H54 (cell line): ENCODE measurements at regions not wholly inside any gene's neighbourhood (a gene's known extent, or its start where the extent isn't known, plus 50 kb on each side); places are given as distances from the start of the nearest gene placed in this dataset.
"Not testable (repeated sequence)": the region's sequence is repeated elsewhere in the genome, so short reads cannot be mapped to it uniquely, and the experiment has no call there.

Source experiments
- DNase-seq: peaks from one replicate; pipeline ENCODE4 v3.0.0; 2011; ENCODE audit warnings: low spot score, mixed read lengths; ENCODE audit not compliant: insufficient read length
- FAIRE-seq: peaks from 3 replicates; lab custom pipeline; 2011; peaks lifted over from hg19 to GRCh38; lab: Jason Lieb, UNC
- POLR2A ChIP-seq: IDR thresholded peaks from 2 replicates; pipeline ENCODE4 v1.6.1; 2011; ENCODE audit warnings: low read depth, mild to moderate bottlenecking, low read length

- TF ChIP-seq POLR2A = no peak
- DNase-seq (no peak), FAIRE-seq (no peak)
These were observed 1985.9 kb downstream of the EFNA5 start for GRCh38 chr5:105684799-105685198.

- no peak for DNase-seq
- no peak for TF ChIP-seq POLR2A
- FAIRE-seq = no peak
These were observed 1989.8 kb downstream of the EFNA5 start for GRCh38 chr5:105680858-105681475.

GRCh38 chr5:105677291-105677690 lies 1993.4 kb downstream of the EFNA5 start:
- no peak for TF ChIP-seq POLR2A
- peak; percentile 27 for FAIRE-seq

GRCh38 chr5:105670596-105670995 lies 2000.1 kb downstream of the EFNA5 start:
- no peak for TF ChIP-seq POLR2A
- FAIRE-seq (no peak), DNase-seq (no peak)

More at GRCh38 chr5:105677291-105677690, 1993.4 kb downstream of the EFNA5 start:
- DNase-seq = no peak

- no peak for FAIRE-seq
- no peak for DNase-seq
- TF ChIP-seq POLR2A = no peak
These were observed 2007.1 kb downstream of the EFNA5 start for GRCh38 chr5:105663671-105664070.

GRCh38 chr5:105659396-105659795 lies 2011.3 kb downstream of the EFNA5 start:
- no peak for TF ChIP-seq POLR2A
- FAIRE-seq = no peak

GRCh38 chr5:105640328-105640727 lies 2030.4 kb downstream of the EFNA5 start:
- TF ChIP-seq POLR2A = no peak
- no peak for DNase-seq
- FAIRE-seq = no peak

More at GRCh38 chr5:105659396-105659795, 2011.3 kb downstream of the EFNA5 start:
- no peak for DNase-seq

GRCh38 chr5:105639511-105639910 lies 2031.2 kb downstream of the EFNA5 start:
- FAIRE-seq (no peak), DNase-seq (no peak)
- no peak for TF ChIP-seq POLR2A

- DNase-seq = no peak
- FAIRE-seq = no peak
- TF ChIP-seq POLR2A = no peak
These were observed 2031.7 kb downstream of the EFNA5 start for GRCh38 chr5:105639068-105639467.

GRCh38 chr5:105638437-105638836 lies 2032.3 kb downstream of the EFNA5 start:
- no peak for TF ChIP-seq POLR2A
- DNase-seq = no peak
- FAIRE-seq = no peak

GRCh38 chr5:105632043-105632442 lies 2038.7 kb downstream of the EFNA5 start:
- FAIRE-seq (no peak), DNase-seq (no peak)
- TF ChIP-seq POLR2A = no peak

GRCh38 chr5:105630803-105631202 lies 2039.9 kb downstream of the EFNA5 start:
- DNase-seq (no peak), FAIRE-seq (no peak)
- TF ChIP-seq POLR2A = no peak

- TF ChIP-seq POLR2A = no peak
- DNase-seq = no peak
- no peak for FAIRE-seq
These were observed 2051.0 kb downstream of the EFNA5 start for GRCh38 chr5:105619725-105620124.

GRCh38 chr5:105617436-105618215 lies 2053.1 kb downstream of the EFNA5 start:
- no peak for DNase-seq
- no peak for TF ChIP-seq POLR2A
- no peak for FAIRE-seq

GRCh38 chr5:105616599-105616998 lies 2054.0 kb upstream of the NUDT12 start:
- no peak for TF ChIP-seq POLR2A
- FAIRE-seq (no peak), DNase-seq (no peak)

GRCh38 chr5:105602406-105602805 lies 2039.8 kb upstream of the NUDT12 start:
- DNase-seq, FAIRE-seq: not testable (repeated sequence)
